ENCODE measurements at regions not wholly inside any gene's neighbourhood (a gene's known extent, or its start where the extent isn't known, plus 50 kb on each side); places are given as distances from the start of the nearest gene placed in this dataset.

DNA sequence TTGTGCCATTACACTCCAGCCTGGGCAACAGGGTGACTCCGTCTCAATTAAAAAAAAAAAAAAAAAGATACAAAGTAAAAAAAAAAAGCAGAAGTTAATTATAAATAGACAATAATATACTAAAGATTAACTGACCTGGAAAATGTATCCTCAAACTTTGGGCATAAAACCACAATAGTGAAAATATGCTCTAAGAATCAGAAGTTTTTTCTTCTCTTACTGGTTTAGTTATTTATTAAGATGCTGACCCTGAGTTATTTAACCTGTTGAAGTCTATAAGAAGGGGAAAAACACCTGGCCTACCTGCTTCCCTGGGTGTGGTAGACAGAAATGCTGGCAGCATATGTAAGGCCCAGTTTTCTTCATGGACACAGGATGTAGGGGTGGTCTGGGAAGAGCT lies 133.7 kb upstream of the MLIP start:
- TF ChIP-seq, protein P1, sequence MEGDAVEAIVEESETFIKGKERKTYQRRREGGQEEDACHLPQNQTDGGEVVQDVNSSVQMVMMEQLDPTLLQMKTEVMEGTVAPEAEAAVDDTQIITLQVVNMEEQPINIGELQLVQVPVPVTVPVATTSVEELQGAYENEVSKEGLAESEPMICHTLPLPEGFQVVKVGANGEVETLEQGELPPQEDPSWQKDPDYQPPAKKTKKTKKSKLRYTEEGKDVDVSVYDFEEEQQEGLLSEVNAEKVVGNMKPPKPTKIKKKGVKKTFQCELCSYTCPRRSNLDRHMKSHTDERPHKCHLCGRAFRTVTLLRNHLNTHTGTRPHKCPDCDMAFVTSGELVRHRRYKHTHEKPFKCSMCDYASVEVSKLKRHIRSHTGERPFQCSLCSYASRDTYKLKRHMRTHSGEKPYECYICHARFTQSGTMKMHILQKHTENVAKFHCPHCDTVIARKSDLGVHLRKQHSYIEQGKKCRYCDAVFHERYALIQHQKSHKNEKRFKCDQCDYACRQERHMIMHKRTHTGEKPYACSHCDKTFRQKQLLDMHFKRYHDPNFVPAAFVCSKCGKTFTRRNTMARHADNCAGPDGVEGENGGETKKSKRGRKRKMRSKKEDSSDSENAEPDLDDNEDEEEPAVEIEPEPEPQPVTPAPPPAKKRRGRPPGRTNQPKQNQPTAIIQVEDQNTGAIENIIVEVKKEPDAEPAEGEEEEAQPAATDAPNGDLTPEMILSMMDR (IDR thresholded peaks at IDR 0.05) = no peak
- no peak for TF ChIP-seq POLR2A (IDR thresholded peaks at IDR 0.05)
- TF ChIP-seq EP300 (IDR thresholded peaks at IDR 0.05) = no peak

All from tibial nerve (tissue), 4 donors.